ENCODE measurements at regions not wholly inside any gene's neighbourhood (a gene's known extent, or its start where the extent isn't known, plus 50 kb on each side); places are given as distances from the start of the nearest gene placed in this dataset.

- Histone ChIP-seq H3K27me3 (no peaks in the 10 kb centered on the region; a peak in 1 of 22 replicates), H3K4me3 (no peak overlapping the region), H3K9ac (no peak overlapping the region), H3K36me3 (no peaks in the 10 kb centered on the region), H3K4me1 (peaks cover 0 to 23% (median 9%) of the 10 kb centered on the region in 10 experiments; a peak in 15 of 20 replicates), H4K20me1 (no peaks in the 10 kb centered on the region; a peak in 2 of 22 replicates), H3K27ac (no peak overlapping the region), H3K9me3 (replicated peaks in 1 of 11) (0 out of 22 replicates have a peak, but pooled peaks cover 0 to 3% (median 0%) of the 10 kb centered on the region in 11 experiments), H3K4me2 (peak overlapping the region in 3 of 11 experiments; percentile 21 to 48 (median 48); a peak in 5 of 22 replicates)
- no peak for TF ChIP-seq Cebpa-rat (IDR thresholded peaks at IDR 0.05)
Observed at GRCh38 chr22:48840112-48840949, 987.3 kb downstream of the BRD1 start.

GRCh38 chr22:48838846-48839730, 988.6 kb downstream of the BRD1 start:
- Histone ChIP-seq H3K9ac (no peak overlapping the region), H3K4me3 (no peak overlapping the region), H3K4me2 (no peak overlapping the region), H3K9me3 (replicated peaks in 1 of 11) (0 out of 22 replicates have a peak, but pooled peaks cover 0 to 3% (median 0%) of the 10 kb centered on the region in 11 experiments), H3K27me3 (no peaks in the 10 kb centered on the region; a peak in 1 of 22 replicates), H3K27ac (no peak overlapping the region), H4K20me1 (no peaks in the 10 kb centered on the region; a peak in 2 of 22 replicates), H3K4me1 (peaks cover 10 to 26% (median 20%) of the 10 kb centered on the region in 10 experiments; a peak in 18 of 20 replicates), H3K36me3 (no peaks in the 10 kb centered on the region)
- no peak for TF ChIP-seq Cebpa-rat (IDR thresholded peaks at IDR 0.05)

- TF ChIP-seq Cebpa-rat (IDR thresholded peaks at IDR 0.05), result no peak
- Histone ChIP-seq H3K4me1 (peaks cover 10 to 26% (median 20%) of the 10 kb centered on the region in 10 experiments; a peak in 18 of 20 replicates), H3K4me2 (no peak overlapping the region), H4K20me1 (no peaks in the 10 kb centered on the region; a peak in 2 of 22 replicates), H3K4me3 (no peak overlapping the region), H3K9me3 (replicated peaks in 1 of 11) (peaks cover 0 to 6% (median 2%) of the 10 kb centered on the region in 11 experiments; a peak in 9 of 22 replicates), H3K36me3 (no peaks in the 10 kb centered on the region), H3K27me3 (no peaks in the 10 kb centered on the region), H3K9ac (no peak overlapping the region), H3K27ac (no peak overlapping the region)
Observed at GRCh38 chr22:48838376-48838775, 989.3 kb downstream of the BRD1 start.

- Histone ChIP-seq H4K20me1 (no peaks in the 10 kb centered on the region; a peak in 2 of 22 replicates), H3K9me3 (replicated peaks in 1 of 11) (peaks cover 6 to 16% (median 11%) of the 10 kb centered on the region in 11 experiments), H3K36me3 (no peaks in the 10 kb centered on the region), H3K27me3 (no peaks in the 10 kb centered on the region), H3K4me1 (peaks cover 10 to 23% (median 17%) of the 10 kb centered on the region in 10 experiments; a peak in 18 of 20 replicates), H3K9ac (no peak overlapping the region), H3K4me2 (no peak overlapping the region), H3K4me3 (no peak overlapping the region), H3K27ac (no peak overlapping the region)
- no peak for TF ChIP-seq Cebpa-rat (IDR thresholded peaks at IDR 0.05)
Observed at GRCh38 chr22:48837341-48837935, 990.2 kb downstream of the BRD1 start.

- H3K4me2 ChIP-seq, result no peak overlapping the region
- no peak overlapping the region for H3K9ac ChIP-seq
- H4K20me1 ChIP-seq, result no peaks in the 10 kb centered on the region; a peak in 2 of 22 replicates
- H3K36me3 ChIP-seq, result no peaks in the 10 kb centered on the region
- no peak overlapping the region for H3K27ac ChIP-seq
- peaks cover 13 to 22% (median 16%) of the 10 kb centered on the region in 11 experiments for H3K9me3 ChIP-seq (replicated peaks in 1 of 11)
- H3K4me3 ChIP-seq, result no peak overlapping the region
- TF ChIP-seq Cebpa-rat (IDR thresholded peaks at IDR 0.05), result no peak
- peaks cover 10 to 21% (median 16%) of the 10 kb centered on the region in 10 experiments; a peak in 18 of 20 replicates for H3K4me1 ChIP-seq
- H3K27me3 ChIP-seq, result no peaks in the 10 kb centered on the region
Observed at GRCh38 chr22:48836673-48837340, 990.9 kb downstream of the BRD1 start.

- Histone ChIP-seq H4K20me1 (no peaks in the 10 kb centered on the region; a peak in 2 of 22 replicates), H3K9me3 (replicated peaks in 1 of 11) (peaks cover 20 to 30% (median 24%) of the 10 kb centered on the region in 11 experiments), H3K27ac (no peak overlapping the region), H3K4me2 (no peak overlapping the region; a peak in 2 of 22 replicates), H3K36me3 (no peaks in the 10 kb centered on the region), H3K4me3 (no peak overlapping the region), H3K9ac (no peak overlapping the region), H3K27me3 (no peaks in the 10 kb centered on the region), H3K4me1 (peaks cover 9 to 16% (median 13%) of the 10 kb centered on the region in 10 experiments; a peak in 18 of 20 replicates)
- no peak for TF ChIP-seq Cebpa-rat (IDR thresholded peaks at IDR 0.05)
Observed at GRCh38 chr22:48835857-48836672, 991.6 kb downstream of the BRD1 start.

- Histone ChIP-seq H3K36me3 (no peaks in the 10 kb centered on the region), H3K27ac (no peak overlapping the region), H3K9me3 (replicated peaks in 1 of 11) (peaks cover 27 to 36% (median 30%) of the 10 kb centered on the region in 11 experiments), H3K27me3 (no peaks in the 10 kb centered on the region), H3K4me3 (no peak overlapping the region), H3K4me2 (peak overlapping the region in 8 of 11 experiments; percentile 16 to 66 (median 42); a peak in 10 of 22 replicates), H3K4me1 (peaks cover 3 to 16% (median 13%) of the 10 kb centered on the region in 10 experiments; a peak in 17 of 20 replicates), H4K20me1 (no peaks in the 10 kb centered on the region; a peak in 2 of 22 replicates), H3K9ac (no peak overlapping the region)
- TF ChIP-seq Cebpa-rat (IDR thresholded peaks at IDR 0.05), result 0 out of 22 replicates have a peak, but pooled peaks of 1 of the 11 experiments have one; percentile 2
Observed at GRCh38 chr22:48835364-48835763, 992.3 kb downstream of the BRD1 start.
